ENCODE measurements at regions not wholly inside any gene's neighbourhood (a gene's known extent, or its start where the extent isn't known, plus 50 kb on each side); places are given as distances from the start of the nearest gene placed in this dataset.
"Not testable (repeated sequence)": the region's sequence is repeated elsewhere in the genome, so short reads cannot be mapped to it uniquely, and the experiment has no call there.

GRCh38 chr12:100083308-100083707 lies 59.4 kb downstream of the BLTP3B start:
- TF ChIP-seq CTCF (IDR thresholded peaks at IDR 0.05; ENCODE audit: low read depth, low read length, missing control alignments): no peak
- no peak for DNase-seq (ENCODE audit: extremely low read depth, low read depth)
- no peak overlapping the region for H3K4me3 ChIP-seq (replicated peaks; ENCODE audit: low read depth, low read length)

- H3K4me3 ChIP-seq (replicated peaks; ENCODE audit: low read depth, low read length); DNase-seq (ENCODE audit: extremely low read depth, low read depth): not testable (repeated sequence)
Measured at GRCh38 chr12:100078777-100079176, 63.9 kb downstream of the BLTP3B start.

GRCh38 chr12:100077367-100077766 lies 65.3 kb downstream of the BLTP3B start:
- DNase-seq (ENCODE audit: extremely low read depth, low read depth): no peak
- TF ChIP-seq CTCF (IDR thresholded peaks at IDR 0.05; ENCODE audit: low read depth, low read length, missing control alignments): no peak
- H3K4me3 ChIP-seq (replicated peaks; ENCODE audit: low read depth, low read length): no peak overlapping the region

- TF ChIP-seq CTCF (IDR thresholded peaks at IDR 0.05; ENCODE audit: low read depth, low read length, missing control alignments): no peak
- no peak for DNase-seq (ENCODE audit: extremely low read depth, low read depth)
- no peak overlapping the region for H3K4me3 ChIP-seq (replicated peaks; ENCODE audit: low read depth, low read length)
Measured at GRCh38 chr12:100075598-100075997, 67.1 kb downstream of the BLTP3B start.

GRCh38 chr12:100069795-100070194 lies 72.9 kb downstream of the BLTP3B start:
- H3K4me3 ChIP-seq (replicated peaks; ENCODE audit: low read depth, low read length): no peak overlapping the region
- no peak for TF ChIP-seq CTCF (IDR thresholded peaks at IDR 0.05; ENCODE audit: low read depth, low read length, missing control alignments)
- no peak for DNase-seq (ENCODE audit: extremely low read depth, low read depth)

GRCh38 chr12:100068305-100068704 lies 74.4 kb downstream of the BLTP3B start:
- no peak overlapping the region for H3K4me3 ChIP-seq (replicated peaks; ENCODE audit: low read depth, low read length)
- TF ChIP-seq CTCF (IDR thresholded peaks at IDR 0.05; ENCODE audit: low read depth, low read length, missing control alignments): no peak
- DNase-seq (ENCODE audit: extremely low read depth, low read depth): no peak

- no peak for DNase-seq (ENCODE audit: extremely low read depth, low read depth)
- TF ChIP-seq CTCF (IDR thresholded peaks at IDR 0.05; ENCODE audit: low read depth, low read length, missing control alignments): no peak
- no peak overlapping the region for H3K4me3 ChIP-seq (replicated peaks; ENCODE audit: low read depth, low read length)
Measured at GRCh38 chr12:100061814-100062213, 77.1 kb upstream of the ANKS1B start.

All from HFF-Myc (cell line).